Left lung (tissue), 4 donors: ENCODE measurements at regions not wholly inside any gene's neighbourhood (a gene's known extent, or its start where the extent isn't known, plus 50 kb on each side); places are given as distances from the start of the nearest gene placed in this dataset.

ENCODE experiments used
- ATAC-seq: fragments of 200-7000 bp; cut with Tn5 transposase; one replicate; pipeline ENCODE4 v1.9.1; 2020; ENCODE audit warnings: moderate library complexity
- DNase-seq, 4 donors: peaks; one replicate each; pipeline ENCODE4 v3.0.0-alpha.2; 2013 to 2020
- H3K27ac ChIP-seq, 2 donors: fragments of 200-600 bp; sonication (generic) in 1 of 2; one replicate each; pipeline versions ENCODE4 v1.5.0 to v1.8.0; 2020 to 2021
- H3K27me3 ChIP-seq, 2 donors: fragments of 200-600 bp; sonication (generic) in 1 of 2; one replicate each; pipeline versions ENCODE4 v1.5.0 to v1.8.0; 2020 to 2021
- H3K36me3 ChIP-seq, 2 donors: fragments of 200-600 bp; sonication (generic) in 1 of 2; one replicate each; pipeline versions ENCODE4 v1.5.0 to v1.8.0; 2020 to 2021
- H3K4me1 ChIP-seq, 2 donors: fragments of 200-600 bp; one replicate each; pipeline ENCODE4 v1.8.0; 2021
- H3K4me3 ChIP-seq, 2 donors: fragments of 200-600 bp; sonication (generic) in 1 of 2; one replicate each; pipeline versions ENCODE4 v1.5.0 to v1.8.0; 2020 to 2021; ENCODE audit warnings: mild to moderate bottlenecking in 1 of 2
- H3K9me3 ChIP-seq, 2 donors: fragments of 200-600 bp; sonication (generic) in 1 of 2; one replicate each; pipeline versions ENCODE4 v1.5.0 to v1.8.0; 2020 to 2021
- intact Hi-C, 2 donors: fragments of 100-400 bp; cut with DNase I; formaldehyde crosslinking; loops; one replicate each; pipeline versions ENCODE4 v1.11.2 to v1.14.2; 2022
- TF ChIP-seq, protein P1 (sequence below), 2 donors: fragments of 200-600 bp; sonication (generic) in 1 of 2; IDR thresholded peaks; one replicate each; pipeline versions ENCODE4 v1.5.0 to v1.8.0; 2021; ENCODE audit warnings: antibody characterized with exemption in 2 of 2
- donor health status: DM: no; HTN: yes; CAD: no.
- donor health status: DM: no; HTN: no; CAD: no.

DNA sequence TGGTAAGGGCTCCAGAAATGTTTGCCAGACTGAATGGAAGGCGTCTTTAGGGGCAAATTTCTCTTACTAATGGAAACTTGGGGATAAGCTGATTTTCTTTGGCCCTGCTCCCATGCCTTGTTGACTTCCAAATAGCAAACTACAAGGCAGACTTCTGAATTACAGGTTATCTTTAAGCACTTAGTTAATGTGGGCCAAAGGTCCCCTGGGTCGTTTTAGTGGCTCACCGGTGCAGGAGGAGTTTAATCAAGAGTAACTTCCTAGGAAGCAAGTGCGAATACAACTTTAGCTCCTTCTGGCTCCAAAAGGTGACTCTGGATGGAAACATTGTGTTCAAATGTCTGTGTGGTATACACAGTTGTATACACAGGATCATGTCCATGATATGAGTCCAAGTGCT lies 323.6 kb downstream of the SLITRK2 start:
- intact Hi-C loops: no loop called here
- Histone ChIP-seq H3K4me3 (no peak overlapping the region), H3K4me1 (no peaks in the 10 kb centered on the region), H3K27me3 (no peaks in the 10 kb centered on the region), H3K36me3 (no peaks in the 10 kb centered on the region), H3K27ac (no peak overlapping the region), H3K9me3 (no peaks in the 10 kb centered on the region)
- ATAC-seq: no peak
- TF ChIP-seq, protein P1, sequence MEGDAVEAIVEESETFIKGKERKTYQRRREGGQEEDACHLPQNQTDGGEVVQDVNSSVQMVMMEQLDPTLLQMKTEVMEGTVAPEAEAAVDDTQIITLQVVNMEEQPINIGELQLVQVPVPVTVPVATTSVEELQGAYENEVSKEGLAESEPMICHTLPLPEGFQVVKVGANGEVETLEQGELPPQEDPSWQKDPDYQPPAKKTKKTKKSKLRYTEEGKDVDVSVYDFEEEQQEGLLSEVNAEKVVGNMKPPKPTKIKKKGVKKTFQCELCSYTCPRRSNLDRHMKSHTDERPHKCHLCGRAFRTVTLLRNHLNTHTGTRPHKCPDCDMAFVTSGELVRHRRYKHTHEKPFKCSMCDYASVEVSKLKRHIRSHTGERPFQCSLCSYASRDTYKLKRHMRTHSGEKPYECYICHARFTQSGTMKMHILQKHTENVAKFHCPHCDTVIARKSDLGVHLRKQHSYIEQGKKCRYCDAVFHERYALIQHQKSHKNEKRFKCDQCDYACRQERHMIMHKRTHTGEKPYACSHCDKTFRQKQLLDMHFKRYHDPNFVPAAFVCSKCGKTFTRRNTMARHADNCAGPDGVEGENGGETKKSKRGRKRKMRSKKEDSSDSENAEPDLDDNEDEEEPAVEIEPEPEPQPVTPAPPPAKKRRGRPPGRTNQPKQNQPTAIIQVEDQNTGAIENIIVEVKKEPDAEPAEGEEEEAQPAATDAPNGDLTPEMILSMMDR (IDR thresholded peaks at IDR 0.05): no peak
- DNase-seq: no peak

DNA sequence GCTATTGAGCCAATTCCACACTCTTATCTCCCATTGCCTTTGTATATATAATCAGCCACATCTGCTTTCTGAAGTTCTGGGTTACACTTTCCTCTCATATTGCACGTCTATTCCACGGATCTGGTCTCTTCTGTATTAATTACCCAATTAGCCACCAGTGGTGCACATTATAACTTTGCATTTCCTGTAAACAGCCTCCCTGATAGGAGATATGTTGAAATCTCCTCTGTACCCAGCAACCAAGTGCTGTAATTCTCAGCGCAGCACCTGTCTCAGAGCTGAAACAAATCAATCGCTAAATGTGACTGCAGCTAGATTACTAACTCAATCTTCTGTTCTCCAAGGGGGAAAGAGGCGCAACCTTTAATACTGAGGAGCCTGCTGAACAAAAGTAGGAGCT lies 326.4 kb downstream of the SLITRK2 start:
- Histone ChIP-seq H3K9me3 (no peaks in the 10 kb centered on the region), H3K27ac (no peak overlapping the region), H3K36me3 (no peaks in the 10 kb centered on the region), H3K27me3 (no peaks in the 10 kb centered on the region), H3K4me3 (no peak overlapping the region), H3K4me1 (no peaks in the 10 kb centered on the region)
- no peak for ATAC-seq
- intact Hi-C loops: no loop called here
- TF ChIP-seq, protein P1 (IDR thresholded peaks at IDR 0.05): no peak
- DNase-seq: no peak

DNA sequence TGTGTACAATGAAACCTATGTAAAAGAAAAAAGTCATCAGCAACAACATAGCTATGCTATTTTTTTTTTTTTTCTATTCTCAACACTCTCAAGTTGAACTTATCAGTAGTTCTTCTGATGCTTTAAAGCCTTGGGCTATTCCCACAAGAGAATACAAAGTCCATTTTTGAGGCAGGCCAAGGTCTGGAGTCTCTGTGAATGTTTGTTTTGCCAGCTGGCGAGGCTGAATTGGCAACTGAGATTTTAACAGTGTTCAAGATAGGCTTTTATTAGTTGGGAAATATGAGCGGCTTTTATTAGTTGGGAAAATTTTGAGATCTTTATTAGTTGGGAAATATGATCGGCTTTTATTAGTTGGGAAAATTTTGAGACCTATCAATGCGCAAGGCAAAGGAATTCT lies 336.6 kb downstream of the SLITRK2 start:
- no peak for DNase-seq
- TF ChIP-seq, protein P1 (IDR thresholded peaks at IDR 0.05): no peak
- ATAC-seq: no peak
- Histone ChIP-seq H3K27ac (no peak overlapping the region), H3K36me3 (no peaks in the 10 kb centered on the region), H3K9me3 (no peaks in the 10 kb centered on the region), H3K4me3 (no peak overlapping the region), H3K27me3 (no peaks in the 10 kb centered on the region), H3K4me1 (no peaks in the 10 kb centered on the region)
- intact Hi-C loops: no loop called here

DNA sequence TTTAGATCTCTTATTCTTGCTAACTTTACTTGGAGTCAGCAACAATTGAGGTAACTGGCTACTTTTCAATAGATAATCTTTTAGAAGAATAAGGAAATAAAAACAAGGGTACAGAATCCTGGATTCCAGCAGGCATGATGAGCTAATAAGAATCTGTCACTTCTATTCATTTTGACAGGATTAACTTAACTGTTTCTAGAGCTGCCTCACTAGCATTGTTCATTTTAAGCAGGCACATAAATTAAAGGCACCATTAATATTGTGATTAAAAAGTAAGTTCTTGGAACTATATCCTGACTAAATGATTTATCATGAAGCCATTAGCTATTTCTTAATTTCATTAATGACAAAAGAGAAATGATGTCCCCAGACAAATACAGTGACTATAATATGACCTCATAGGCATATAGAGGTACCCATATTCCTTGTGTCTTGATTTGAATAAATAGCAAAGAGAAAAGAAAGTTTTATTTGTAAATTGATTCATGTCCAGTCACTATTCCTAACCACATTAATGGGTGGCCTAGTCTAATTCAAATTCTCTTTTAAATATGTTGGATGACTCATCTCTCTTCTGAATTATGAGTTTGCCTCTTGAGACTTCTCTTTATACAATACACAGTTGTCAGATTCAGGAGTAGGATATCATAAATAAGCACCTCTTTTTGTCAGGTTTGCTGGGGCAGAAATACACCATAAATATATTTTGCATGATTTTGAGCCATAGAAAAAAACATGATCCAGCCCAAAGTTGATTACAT lies 343.0 kb downstream of the SLITRK2 start:
- Histone ChIP-seq H3K36me3 (no peaks in the 10 kb centered on the region), H3K4me1 (no peaks in the 10 kb centered on the region), H3K4me3 (no peak overlapping the region), H3K27me3 (no peaks in the 10 kb centered on the region), H3K9me3 (no peaks in the 10 kb centered on the region), H3K27ac (no peak overlapping the region)
- ATAC-seq (no peak), DNase-seq (no peak)
- intact Hi-C loops: no loop called here
- TF ChIP-seq, protein P1 (IDR thresholded peaks at IDR 0.05): no peak

DNA sequence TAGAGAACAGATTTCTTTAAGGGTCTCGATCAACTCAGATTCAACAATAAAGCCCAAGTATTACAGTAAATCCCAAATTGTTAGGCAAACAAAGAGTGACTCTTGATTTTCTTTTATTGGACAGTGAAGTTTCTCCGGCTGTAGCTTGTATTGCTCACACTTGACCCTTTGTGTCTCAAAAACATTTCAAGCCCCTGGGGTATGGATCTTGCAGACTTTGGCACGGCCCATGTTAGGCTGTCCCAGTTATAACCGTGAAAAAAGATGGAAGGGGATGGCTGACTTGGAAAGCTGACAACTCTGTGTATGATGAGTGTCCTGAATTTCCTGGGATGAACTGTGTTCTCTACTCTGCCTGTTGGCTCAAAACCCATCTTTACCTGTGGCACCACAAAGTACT lies 356.1 kb downstream of the SLITRK2 start:
- ATAC-seq: no peak
- no peak for DNase-seq

More for the DNA sequence above, 356.1 kb downstream of the SLITRK2 start:
- H3K27ac ChIP-seq: no peak overlapping the region
- intact Hi-C loops: no loop called here
- TF ChIP-seq, protein P1 (IDR thresholded peaks at IDR 0.05): no peak
- no peaks in the 10 kb centered on the region for H3K27me3 ChIP-seq
- H3K36me3 ChIP-seq: no peaks in the 10 kb centered on the region
- no peaks in the 10 kb centered on the region for H3K9me3 ChIP-seq
- H3K4me1 ChIP-seq: no peaks in the 10 kb centered on the region
- H3K4me3 ChIP-seq: no peak overlapping the region
